ENCODE measurements at regions not wholly inside any gene's neighbourhood (a gene's known extent, or its start where the extent isn't known, plus 50 kb on each side); places are given as distances from the start of the nearest gene placed in this dataset.

- Histone ChIP-seq H3K4me1 (ENCODE audit: insufficient read depth, low read length) (no peaks in the 10 kb centered on the region), H3K36me3 (ENCODE audit: insufficient read depth, low read depth, low read length) (no peaks in the 10 kb centered on the region), H3K27ac (ENCODE audit: low read length) (no peak overlapping the region), H3K4me3 (ENCODE audit: low read length) (no peak overlapping the region), H3K9ac (ENCODE audit: low read depth, low read length) (no peak overlapping the region), H3K9me3 (ENCODE audit: insufficient read depth, low read depth, low read length) (no peaks in the 10 kb centered on the region), H3K27me3 (ENCODE audit: insufficient read depth, low read length) (no peaks in the 10 kb centered on the region)
These were observed 183.4 kb downstream of the USP12 start for GRCh38 chr13:26988059-26988769.

- H3K27me3 ChIP-seq (ENCODE audit: insufficient read depth, low read length), result no peaks in the 10 kb centered on the region
- no peaks in the 10 kb centered on the region for H3K4me1 ChIP-seq (ENCODE audit: insufficient read depth, low read length)
- H3K4me3 ChIP-seq (ENCODE audit: low read length), result no peak overlapping the region
- no peaks in the 10 kb centered on the region for H3K9me3 ChIP-seq (ENCODE audit: insufficient read depth, low read depth, low read length)
- no peaks in the 10 kb centered on the region for H3K36me3 ChIP-seq (ENCODE audit: insufficient read depth, low read depth, low read length)
- H3K9ac ChIP-seq (ENCODE audit: low read depth, low read length), result no peak overlapping the region
- no peak overlapping the region for H3K27ac ChIP-seq (ENCODE audit: low read length)
These were observed 184.1 kb downstream of the USP12 start for GRCh38 chr13:26987486-26988013.

GRCh38 chr13:26985285-26985878 lies 186.2 kb downstream of the USP12 start:
- H3K9ac ChIP-seq (ENCODE audit: low read depth, low read length), result no peak overlapping the region
- H3K4me1 ChIP-seq (ENCODE audit: insufficient read depth, low read length), result no peaks in the 10 kb centered on the region

GRCh38 chr13:26984337-26984736 lies 187.3 kb downstream of the USP12 start:
- no peak overlapping the region for H3K27ac ChIP-seq (ENCODE audit: low read length)
- no peak overlapping the region for H3K9ac ChIP-seq (ENCODE audit: low read depth, low read length)
- no peaks in the 10 kb centered on the region for H3K4me1 ChIP-seq (ENCODE audit: insufficient read depth, low read length)
- H3K9me3 ChIP-seq (ENCODE audit: insufficient read depth, low read depth, low read length), result no peaks in the 10 kb centered on the region
- H3K36me3 ChIP-seq (ENCODE audit: insufficient read depth, low read depth, low read length), result no peaks in the 10 kb centered on the region
- H3K27me3 ChIP-seq (ENCODE audit: insufficient read depth, low read length), result no peaks in the 10 kb centered on the region; the same call in 1 of the 2 replicates
- no peak overlapping the region for H3K4me3 ChIP-seq (ENCODE audit: low read length)

More at GRCh38 chr13:26985285-26985878, 186.2 kb downstream of the USP12 start:
- Histone ChIP-seq H3K27ac (ENCODE audit: low read length) (no peak overlapping the region), H3K9me3 (ENCODE audit: insufficient read depth, low read depth, low read length) (no peaks in the 10 kb centered on the region), H3K4me3 (ENCODE audit: low read length) (no peak overlapping the region), H3K36me3 (ENCODE audit: insufficient read depth, low read depth, low read length) (no peaks in the 10 kb centered on the region), H3K27me3 (ENCODE audit: insufficient read depth, low read length) (no peaks in the 10 kb centered on the region)

- Histone ChIP-seq H3K4me3 (ENCODE audit: low read length) (no peak overlapping the region), H3K27me3 (ENCODE audit: insufficient read depth, low read length) (no peaks in the 10 kb centered on the region; the same call in 1 of the 2 replicates), H3K27ac (ENCODE audit: low read length) (no peak overlapping the region), H3K9ac (ENCODE audit: low read depth, low read length) (no peak overlapping the region), H3K36me3 (ENCODE audit: insufficient read depth, low read depth, low read length) (no peaks in the 10 kb centered on the region), H3K4me1 (ENCODE audit: insufficient read depth, low read length) (no peaks in the 10 kb centered on the region), H3K9me3 (ENCODE audit: insufficient read depth, low read depth, low read length) (no peaks in the 10 kb centered on the region)
These were observed 187.9 kb downstream of the USP12 start for GRCh38 chr13:26983543-26984320.

GRCh38 chr13:26980099-26981031 lies 191.2 kb downstream of the USP12 start:
- H3K27ac ChIP-seq (ENCODE audit: low read length), result no peak overlapping the region
- H3K4me1 ChIP-seq (ENCODE audit: insufficient read depth, low read length), result no peaks in the 10 kb centered on the region
- H3K9ac ChIP-seq (ENCODE audit: low read depth, low read length), result no peak overlapping the region
- no peaks in the 10 kb centered on the region for H3K9me3 ChIP-seq (ENCODE audit: insufficient read depth, low read depth, low read length)
- H3K27me3 ChIP-seq (ENCODE audit: insufficient read depth, low read length), result no peaks in the 10 kb centered on the region; the same call in 1 of the 2 replicates
- no peak overlapping the region for H3K4me3 ChIP-seq (ENCODE audit: low read length)
- no peaks in the 10 kb centered on the region for H3K36me3 ChIP-seq (ENCODE audit: insufficient read depth, low read depth, low read length)

- no peaks in the 10 kb centered on the region; the same call in 1 of the 2 replicates for H3K27me3 ChIP-seq (ENCODE audit: insufficient read depth, low read length)
- no peak overlapping the region for H3K4me3 ChIP-seq (ENCODE audit: low read length)
- H3K9me3 ChIP-seq (ENCODE audit: insufficient read depth, low read depth, low read length), result no peaks in the 10 kb centered on the region
- H3K36me3 ChIP-seq (ENCODE audit: insufficient read depth, low read depth, low read length), result no peaks in the 10 kb centered on the region
- no peak overlapping the region for H3K9ac ChIP-seq (ENCODE audit: low read depth, low read length)
- no peak overlapping the region for H3K27ac ChIP-seq (ENCODE audit: low read length)
- H3K4me1 ChIP-seq (ENCODE audit: insufficient read depth, low read length), result no peaks in the 10 kb centered on the region
These were observed 192.3 kb downstream of the USP12 start for GRCh38 chr13:26979334-26979733.

GRCh38 chr13:26978081-26978860 lies 193.3 kb downstream of the USP12 start:
- no peaks in the 10 kb centered on the region; the same call in 1 of the 2 replicates for H3K27me3 ChIP-seq (ENCODE audit: insufficient read depth, low read length)
- no peak overlapping the region for H3K4me3 ChIP-seq (ENCODE audit: low read length)
- no peak overlapping the region for H3K9ac ChIP-seq (ENCODE audit: low read depth, low read length)
- no peaks in the 10 kb centered on the region for H3K4me1 ChIP-seq (ENCODE audit: insufficient read depth, low read length)
- H3K36me3 ChIP-seq (ENCODE audit: insufficient read depth, low read depth, low read length), result no peaks in the 10 kb centered on the region
- no peak overlapping the region for H3K27ac ChIP-seq (ENCODE audit: low read length)
- H3K9me3 ChIP-seq (ENCODE audit: insufficient read depth, low read depth, low read length), result no peaks in the 10 kb centered on the region

GRCh38 chr13:26977541-26977940 lies 194.1 kb downstream of the USP12 start:
- Histone ChIP-seq H3K9ac (ENCODE audit: low read depth, low read length) (no peak overlapping the region), H3K27ac (ENCODE audit: low read length) (no peak overlapping the region)

GRCh38 chr13:26976313-26976712 lies 195.3 kb downstream of the USP12 start:
- H3K27ac ChIP-seq (ENCODE audit: low read length), result no peak overlapping the region
- no peak overlapping the region for H3K9ac ChIP-seq (ENCODE audit: low read depth, low read length)
- no peaks in the 10 kb centered on the region; the same call in 1 of the 2 replicates for H3K27me3 ChIP-seq (ENCODE audit: insufficient read depth, low read length)
- H3K9me3 ChIP-seq (ENCODE audit: insufficient read depth, low read depth, low read length), result no peaks in the 10 kb centered on the region
- H3K4me3 ChIP-seq (ENCODE audit: low read length), result no peak overlapping the region
- H3K36me3 ChIP-seq (ENCODE audit: insufficient read depth, low read depth, low read length), result no peaks in the 10 kb centered on the region
- no peaks in the 10 kb centered on the region for H3K4me1 ChIP-seq (ENCODE audit: insufficient read depth, low read length)

More at GRCh38 chr13:26977541-26977940, 194.1 kb downstream of the USP12 start:
- no peak overlapping the region for H3K4me3 ChIP-seq (ENCODE audit: low read length)
- H3K36me3 ChIP-seq (ENCODE audit: insufficient read depth, low read depth, low read length), result no peaks in the 10 kb centered on the region
- no peaks in the 10 kb centered on the region; the same call in 1 of the 2 replicates for H3K27me3 ChIP-seq (ENCODE audit: insufficient read depth, low read length)
- H3K9me3 ChIP-seq (ENCODE audit: insufficient read depth, low read depth, low read length), result no peaks in the 10 kb centered on the region
- no peaks in the 10 kb centered on the region for H3K4me1 ChIP-seq (ENCODE audit: insufficient read depth, low read length)

Measured in iPS-20b (cell line).